Kidney epithelial cell (primary cell): ENCODE measurements at regions not wholly inside any gene's neighbourhood (a gene's known extent, or its start where the extent isn't known, plus 50 kb on each side); places are given as distances from the start of the nearest gene placed in this dataset.

Experiments used
- DNase-seq: peaks from one replicate; pipeline ENCODE4 v3.0.0-alpha.2; 2010; ENCODE audit warnings: low read depth
- H3K27me3 ChIP-seq: 2 replicates; pipeline ENCODE4 v1.6.0; 2011; ENCODE audit warnings: low read length; ENCODE audit not compliant: control insufficient read depth, insufficient read depth
- H3K36me3 ChIP-seq: 2 replicates; pipeline ENCODE4 v1.5.1; 2011; ENCODE audit warnings: low read length; ENCODE audit not compliant: control insufficient read depth, insufficient read depth
- H3K4me3 ChIP-seq: 2 replicates; pipeline ENCODE4 v1.5.1; 2011; ENCODE audit warnings: low read depth, mild to moderate bottlenecking, control low read depth, low read length
- TF ChIP-seq, protein P1 (sequence below): IDR thresholded peaks from 2 replicates; pipeline ENCODE4 v1.5.1; 2011; ENCODE audit warnings: mild to moderate bottlenecking, moderate library complexity, low read length, control low read depth, inconsistent platforms; ENCODE audit not compliant: insufficient read depth, poor library complexity, severe bottlenecking

DNA sequence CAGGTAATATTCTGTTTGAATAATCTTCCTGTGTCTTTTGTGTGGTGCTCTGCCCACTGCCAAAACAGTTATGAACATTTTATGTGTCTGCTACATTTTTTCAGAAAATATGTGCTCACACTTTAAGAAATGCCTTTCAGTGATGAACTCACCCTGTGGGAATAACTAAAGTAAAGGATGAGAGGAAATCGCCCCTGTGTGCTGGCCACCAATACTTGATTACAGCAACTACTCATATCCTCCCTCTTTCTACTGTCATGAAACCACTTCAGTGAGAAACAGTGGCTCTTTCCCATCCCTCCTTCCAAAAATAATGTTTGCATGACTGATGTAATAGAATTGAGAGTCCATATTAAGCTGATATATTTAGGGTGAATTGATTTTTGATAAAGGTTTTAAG, 900.9 kb downstream of the RAB28 start:
- TF ChIP-seq, protein P1, sequence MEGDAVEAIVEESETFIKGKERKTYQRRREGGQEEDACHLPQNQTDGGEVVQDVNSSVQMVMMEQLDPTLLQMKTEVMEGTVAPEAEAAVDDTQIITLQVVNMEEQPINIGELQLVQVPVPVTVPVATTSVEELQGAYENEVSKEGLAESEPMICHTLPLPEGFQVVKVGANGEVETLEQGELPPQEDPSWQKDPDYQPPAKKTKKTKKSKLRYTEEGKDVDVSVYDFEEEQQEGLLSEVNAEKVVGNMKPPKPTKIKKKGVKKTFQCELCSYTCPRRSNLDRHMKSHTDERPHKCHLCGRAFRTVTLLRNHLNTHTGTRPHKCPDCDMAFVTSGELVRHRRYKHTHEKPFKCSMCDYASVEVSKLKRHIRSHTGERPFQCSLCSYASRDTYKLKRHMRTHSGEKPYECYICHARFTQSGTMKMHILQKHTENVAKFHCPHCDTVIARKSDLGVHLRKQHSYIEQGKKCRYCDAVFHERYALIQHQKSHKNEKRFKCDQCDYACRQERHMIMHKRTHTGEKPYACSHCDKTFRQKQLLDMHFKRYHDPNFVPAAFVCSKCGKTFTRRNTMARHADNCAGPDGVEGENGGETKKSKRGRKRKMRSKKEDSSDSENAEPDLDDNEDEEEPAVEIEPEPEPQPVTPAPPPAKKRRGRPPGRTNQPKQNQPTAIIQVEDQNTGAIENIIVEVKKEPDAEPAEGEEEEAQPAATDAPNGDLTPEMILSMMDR: no peak

DNA sequence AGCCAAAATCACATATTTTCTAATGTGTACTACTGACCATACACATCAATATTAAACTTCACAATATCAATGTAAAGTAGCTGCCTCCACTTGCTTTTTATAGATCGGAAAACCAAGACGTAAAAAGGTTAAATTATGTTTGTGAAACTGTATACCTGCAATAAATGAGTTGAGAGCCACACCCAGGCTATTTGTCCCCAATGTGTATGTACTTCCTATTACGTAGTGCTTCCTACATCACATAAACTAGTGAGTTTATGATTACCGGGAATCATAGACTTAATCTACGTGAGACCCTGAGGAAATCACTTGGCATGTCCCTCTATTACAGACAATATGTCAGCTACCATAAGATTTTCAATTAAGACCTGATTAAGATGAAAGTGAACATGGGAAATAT, 903.4 kb downstream of the RAB28 start:
- no peaks in the 10 kb centered on the region for H3K27me3 ChIP-seq
- no peaks in the 10 kb centered on the region for H3K36me3 ChIP-seq
- H3K4me3 ChIP-seq: no peak overlapping the region
- no peak for DNase-seq
- TF ChIP-seq, protein P1: no peak

More for the DNA sequence above, 900.9 kb downstream of the RAB28 start:
- no peak overlapping the region for H3K4me3 ChIP-seq
- H3K36me3 ChIP-seq: no peaks in the 10 kb centered on the region
- no peaks in the 10 kb centered on the region for H3K27me3 ChIP-seq
- DNase-seq: no peak

DNA sequence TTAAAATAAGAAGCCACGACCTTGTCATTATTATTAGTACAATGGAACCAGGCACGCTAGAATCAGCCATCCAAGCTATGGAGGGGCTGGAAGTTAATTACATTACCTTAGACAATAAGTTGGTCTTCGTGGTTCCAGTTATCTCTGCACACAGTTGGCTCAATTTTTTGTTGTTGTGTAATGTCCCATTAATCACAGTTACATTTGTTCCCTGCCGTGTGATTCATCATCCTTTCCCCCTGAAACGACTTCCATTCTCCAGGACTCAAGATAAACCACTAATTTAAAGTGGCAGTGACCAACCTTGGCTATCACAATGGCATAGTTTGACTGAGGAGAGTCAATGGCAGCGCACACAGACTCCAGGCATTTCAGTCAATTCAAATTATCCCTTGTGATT, 905.0 kb downstream of the RAB28 start:
- TF ChIP-seq, protein P1: no peak
- H3K36me3 ChIP-seq: no peaks in the 10 kb centered on the region
- H3K4me3 ChIP-seq: no peak overlapping the region
- H3K27me3 ChIP-seq: no peaks in the 10 kb centered on the region
- no peak for DNase-seq

DNA sequence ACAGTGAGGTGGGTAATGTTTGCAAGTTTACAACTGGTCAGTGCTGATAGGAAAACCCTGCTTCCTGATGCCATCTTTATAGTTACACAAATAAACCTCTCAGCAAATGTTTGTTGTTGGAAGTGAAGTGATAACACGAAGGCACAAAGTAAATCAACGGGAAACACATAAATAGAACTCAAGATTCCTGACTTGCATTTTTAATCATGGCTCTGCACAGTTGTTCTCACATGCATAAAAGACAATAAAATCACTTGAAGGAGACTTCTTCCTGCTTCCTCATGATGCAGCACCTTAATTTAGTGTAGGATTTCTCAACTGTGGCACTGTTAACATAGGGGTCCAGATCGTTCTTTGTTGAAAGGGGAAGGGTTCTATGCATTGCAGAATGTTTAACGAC, 907.7 kb downstream of the RAB28 start:
- TF ChIP-seq, protein P1: no peak
- no peaks in the 10 kb centered on the region for H3K27me3 ChIP-seq

DNA sequence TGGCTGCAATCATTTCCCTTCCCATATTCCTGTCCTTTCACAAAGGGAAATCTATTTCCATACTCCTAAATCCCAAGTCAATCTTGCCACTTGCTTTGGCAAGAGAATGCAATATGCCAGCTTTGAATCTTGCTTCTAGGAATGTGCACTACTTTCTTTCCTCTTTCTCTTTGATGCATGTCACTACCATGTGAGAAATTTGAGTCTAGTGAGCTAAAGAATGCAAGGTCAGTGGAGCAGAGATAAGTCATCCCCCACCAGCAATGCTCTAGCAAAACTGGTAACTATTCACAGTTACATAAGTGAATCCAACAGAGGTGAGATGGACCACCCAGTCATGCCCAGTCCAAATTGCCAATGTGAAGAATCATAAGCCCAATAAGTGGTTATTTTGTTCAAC, 910.4 kb downstream of the RAB28 start:
- no peak overlapping the region for H3K4me3 ChIP-seq
- TF ChIP-seq, protein P1: no peak
- H3K27me3 ChIP-seq: no peaks in the 10 kb centered on the region
- peak; percentile 12 for DNase-seq
- H3K36me3 ChIP-seq: no peaks in the 10 kb centered on the region

More for the DNA sequence above, 907.7 kb downstream of the RAB28 start:
- H3K4me3 ChIP-seq: no peak overlapping the region
- DNase-seq: no peak
- no peaks in the 10 kb centered on the region for H3K36me3 ChIP-seq

DNA sequence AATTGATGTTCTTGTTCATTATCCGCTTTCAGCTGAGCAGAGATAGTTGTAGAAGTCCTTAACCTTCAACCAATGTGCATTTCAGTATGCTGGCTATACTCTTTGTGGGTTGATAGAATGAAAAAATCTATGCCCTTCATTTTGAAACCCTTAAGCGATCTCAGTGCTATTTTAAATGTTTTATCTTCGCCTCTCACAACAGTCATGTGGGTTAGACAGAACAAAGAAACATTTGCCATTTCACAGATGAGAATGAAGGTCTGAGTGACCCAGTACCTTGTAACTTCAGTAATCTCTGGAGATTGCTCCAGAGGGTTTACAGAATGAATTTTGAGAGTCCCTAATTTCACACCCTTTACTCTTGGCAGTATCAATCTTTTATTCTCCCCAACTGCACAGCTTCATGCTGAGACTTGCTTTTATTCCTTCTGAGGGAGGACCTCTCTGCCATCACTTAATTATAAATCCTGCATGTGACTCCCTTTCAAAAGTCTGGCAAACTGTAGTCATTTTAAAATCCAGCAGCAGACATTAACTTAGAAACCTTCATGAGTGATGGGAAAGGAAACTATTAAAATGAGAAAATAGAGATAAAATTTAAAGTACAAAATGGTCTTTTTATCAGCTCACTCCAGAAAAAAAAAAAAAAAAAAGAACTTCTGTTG, 921.5 kb downstream of the RAB28 start:
- no peaks in the 10 kb centered on the region for H3K36me3 ChIP-seq
- DNase-seq: no peak
- H3K27me3 ChIP-seq: no peaks in the 10 kb centered on the region
- TF ChIP-seq, protein P1: no peak
- H3K4me3 ChIP-seq: no peak overlapping the region
